PC-3 (cell line): ENCODE measurements at regions not wholly inside any gene's neighbourhood (a gene's known extent, or its start where the extent isn't known, plus 50 kb on each side); places are given as distances from the start of the nearest gene placed in this dataset.

ENCODE experiments used
- ATAC-seq: fragments of 200-7000 bp; cut with Tn5 transposase; 2 replicates; pipeline ENCODE4 v1.9.1; 2020; ENCODE audit warnings: mild to moderate bottlenecking, moderate library complexity
- BruUV-seq: library from RNA; stranded (reverse); fragments of 400-500 nt; replicated peaks from 2 replicates; lab custom pipeline; 2021; lab: Mats Ljungman, UMichigan
- CTCF ChIA-PET: fragments of 300-600 bp; sonication (Branson Sonifier 250); formaldehyde crosslinking; loops from one replicate; lab custom pipeline; 2022; ENCODE audit warnings: antibody characterized with exemption; lab: Charles Lee
- POLR2A ChIA-PET: fragments of 300-600 bp; sonication (Branson Sonifier 250); formaldehyde crosslinking; loops from one replicate; lab custom pipeline; 2022; ENCODE audit warnings: antibody characterized with exemption; ENCODE audit not compliant: unreplicated experiment; lab: Charles Lee
- DNase-seq: peaks from one replicate; pipeline ENCODE4 v3.0.0-alpha.2; 2015
- H2AFZ ChIP-seq: fragments of 300-600 bp; sonication (generic); 2 replicates; pipeline ENCODE4 v1.6.0; 2016; ENCODE audit warnings: antibody characterized with exemption, low read length
- H3F3A ChIP-seq: fragments of 300-600 bp; sonication (generic); one replicate; pipeline ENCODE4 v1.6.0; 2017; ENCODE audit warnings: antibody characterized with exemption, low read length, control low read depth, mild to moderate bottlenecking; ENCODE audit not compliant: unreplicated experiment
- H3K27ac ChIP-seq: fragments of 300-600 bp; sonication (generic); 2 replicates; pipeline ENCODE4 v1.5.1; 2016; ENCODE audit warnings: mild to moderate bottlenecking, low read length
- H3K27me3 ChIP-seq: fragments of 300-600 bp; sonication (generic); 2 replicates; pipeline ENCODE4 v1.6.1; 2016; ENCODE audit warnings: low read length, mixed read lengths
- H3K36me3 ChIP-seq: fragments of 300-600 bp; sonication (generic); 2 replicates; pipeline ENCODE4 v1.6.1; 2016; ENCODE audit warnings: low read depth, mixed run types, low read length, mixed read lengths
- H3K4me1 ChIP-seq: fragments of 300-600 bp; sonication (generic); 2 replicates; pipeline ENCODE4 v1.5.1; 2016; ENCODE audit warnings: low read length; ENCODE audit not compliant: insufficient read depth
- H3K4me2 ChIP-seq: fragments of 300-600 bp; sonication (generic); 2 replicates; pipeline ENCODE4 v1.6.0; 2016; ENCODE audit warnings: low read length
- H3K4me3 ChIP-seq: fragments of 300-600 bp; sonication (generic); 2 replicates; pipeline ENCODE4 v1.5.1; 2016; ENCODE audit warnings: mild to moderate bottlenecking, low read length, mixed read lengths
- H3K79me2 ChIP-seq: fragments of 300-600 bp; sonication (generic); 2 replicates; pipeline ENCODE4 v1.6.1; 2017; ENCODE audit warnings: low read length, mixed read lengths
- H3K9ac ChIP-seq: fragments of 300-600 bp; sonication (generic); 2 replicates; pipeline ENCODE4 v1.6.0; 2016; ENCODE audit warnings: mild to moderate bottlenecking, low read length
- H3K9me2 ChIP-seq: fragments of 300-600 bp; sonication (generic); replicated peaks from 2 replicates; pipeline ENCODE4 v1.6.1; 2016; ENCODE audit warnings: mixed run types, low read length, mixed read lengths
- H3K9me3 ChIP-seq: fragments of 300-600 bp; sonication (generic); 2 replicates; pipeline ENCODE4 v1.6.1; 2016; ENCODE audit warnings: low read length, mixed read lengths
- H4K20me1 ChIP-seq: fragments of 300-600 bp; sonication (generic); 2 replicates; pipeline ENCODE4 v1.6.1; 2016; ENCODE audit warnings: low read length, mixed read lengths
- EZH2 ChIP-seq: fragments of 300-600 bp; sonication (generic); IDR thresholded peaks from one replicate; pipeline ENCODE4 v1.6.1; 2017; ENCODE audit warnings: antibody characterized with exemption, mild to moderate bottlenecking, low read length; ENCODE audit not compliant: unreplicated experiment
- EZH2phosphoT487 ChIP-seq: fragments of 300-600 bp; sonication (generic); IDR thresholded peaks from 2 replicates; pipeline ENCODE4 v1.6.1; 2018; ENCODE audit warnings: mild to moderate bottlenecking, antibody characterized with exemption, low read length, borderline replicate concordance
- intact Hi-C: fragments of 100-400 bp; cut with micrococcal nuclease; formaldehyde crosslinking; loops from 2 replicates; pipeline ENCODE4 v1.9.0; 2023
- TF ChIP-seq, protein P1 (sequence below): fragments of 300-600 bp; sonication (generic); conservative IDR thresholded peaks from 2 replicates; pipeline ENCODE4 v1.5.1; 2017; ENCODE audit warnings: antibody characterized with exemption, low read depth, mild to moderate bottlenecking, low read length

DNA sequence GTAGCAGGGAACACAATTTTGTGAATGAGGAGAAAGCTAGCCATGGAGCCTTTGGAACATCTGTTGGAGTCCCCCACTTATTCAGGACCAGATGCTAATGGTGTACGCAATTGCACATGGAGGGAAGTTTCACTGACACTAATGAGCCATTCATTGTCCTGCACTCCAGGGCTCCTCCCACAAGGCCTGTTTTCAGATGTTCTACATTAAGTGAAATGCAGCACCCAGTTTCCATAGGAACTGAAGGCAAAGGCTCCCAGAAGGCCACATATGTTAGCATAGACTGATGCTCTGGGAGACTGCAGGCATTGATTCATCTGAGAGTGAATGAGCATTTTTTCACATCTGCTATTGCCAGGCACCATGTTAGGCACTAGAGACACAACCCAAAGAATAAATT lies 399.5 kb downstream of the ETS1 start:
- Histone ChIP-seq H3F3A (no peaks in the 10 kb centered on the region), H3K27me3 (no peaks in the 10 kb centered on the region), H3K9me3 (no peaks in the 10 kb centered on the region), H3K4me1 (no peaks in the 10 kb centered on the region), H3K36me3 (no peaks in the 10 kb centered on the region), H2AFZ (no peak overlapping the region), H4K20me1 (no peaks in the 10 kb centered on the region), H3K9me2 (no peaks in the 10 kb centered on the region), H3K9ac (no peak overlapping the region), H3K27ac (no peak overlapping the region), H3K4me2 (no peak overlapping the region), H3K79me2 (no peaks in the 10 kb centered on the region), H3K4me3 (no peak overlapping the region)
- POLR2A ChIA-PET, result no interaction called here
- DNase-seq (no peak), ATAC-seq (no peak)
- BruUV-seq, result no TSS peak
- no peak for TF ChIP-seq EZH2phosphoT487
- intact Hi-C loops, result no loop called here
- CTCF ChIA-PET, result no interaction called here

DNA sequence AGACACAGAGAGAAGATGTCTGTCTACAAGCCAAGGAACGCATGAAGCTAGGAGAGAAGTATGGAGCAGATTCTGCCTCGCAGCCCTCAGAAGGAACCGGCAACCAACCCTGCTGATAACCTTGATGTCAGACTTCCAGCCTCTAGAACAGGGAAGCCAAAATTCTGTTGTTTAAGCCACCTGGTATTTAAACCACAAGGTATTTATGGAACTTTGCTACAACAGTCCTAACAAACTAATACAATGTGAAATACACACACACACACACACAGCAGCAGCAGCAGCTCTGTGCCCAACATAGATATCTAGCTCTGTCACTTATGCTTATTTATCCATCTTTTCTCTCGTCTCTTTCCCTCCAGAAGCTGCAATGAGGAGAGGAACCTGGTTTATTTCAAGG lies 400.0 kb downstream of the ETS1 start:
- H3K9ac ChIP-seq, result no peak overlapping the region
- TF ChIP-seq EZH2phosphoT487, result no peak
- TF ChIP-seq, protein P1, sequence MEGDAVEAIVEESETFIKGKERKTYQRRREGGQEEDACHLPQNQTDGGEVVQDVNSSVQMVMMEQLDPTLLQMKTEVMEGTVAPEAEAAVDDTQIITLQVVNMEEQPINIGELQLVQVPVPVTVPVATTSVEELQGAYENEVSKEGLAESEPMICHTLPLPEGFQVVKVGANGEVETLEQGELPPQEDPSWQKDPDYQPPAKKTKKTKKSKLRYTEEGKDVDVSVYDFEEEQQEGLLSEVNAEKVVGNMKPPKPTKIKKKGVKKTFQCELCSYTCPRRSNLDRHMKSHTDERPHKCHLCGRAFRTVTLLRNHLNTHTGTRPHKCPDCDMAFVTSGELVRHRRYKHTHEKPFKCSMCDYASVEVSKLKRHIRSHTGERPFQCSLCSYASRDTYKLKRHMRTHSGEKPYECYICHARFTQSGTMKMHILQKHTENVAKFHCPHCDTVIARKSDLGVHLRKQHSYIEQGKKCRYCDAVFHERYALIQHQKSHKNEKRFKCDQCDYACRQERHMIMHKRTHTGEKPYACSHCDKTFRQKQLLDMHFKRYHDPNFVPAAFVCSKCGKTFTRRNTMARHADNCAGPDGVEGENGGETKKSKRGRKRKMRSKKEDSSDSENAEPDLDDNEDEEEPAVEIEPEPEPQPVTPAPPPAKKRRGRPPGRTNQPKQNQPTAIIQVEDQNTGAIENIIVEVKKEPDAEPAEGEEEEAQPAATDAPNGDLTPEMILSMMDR, result no peak
- TF ChIP-seq EZH2, result no peak
- no peaks in the 10 kb centered on the region for H3K36me3 ChIP-seq
- no peaks in the 10 kb centered on the region for H3K9me2 ChIP-seq
- no peak overlapping the region for H3K4me3 ChIP-seq
- POLR2A ChIA-PET, result no interaction called here
- no peaks in the 10 kb centered on the region for H3F3A ChIP-seq
- H3K27me3 ChIP-seq, result no peaks in the 10 kb centered on the region
- no peaks in the 10 kb centered on the region for H3K4me1 ChIP-seq
- no peak overlapping the region for H3K27ac ChIP-seq
- no TSS peak for BruUV-seq
- H3K9me3 ChIP-seq, result no peaks in the 10 kb centered on the region
- intact Hi-C loops, result no loop called here
- ATAC-seq (no peak), DNase-seq (no peak)
- H3K4me2 ChIP-seq, result no peak overlapping the region
- H2AFZ ChIP-seq, result no peak overlapping the region
- H3K79me2 ChIP-seq, result no peaks in the 10 kb centered on the region
- CTCF ChIA-PET, result no interaction called here
- no peaks in the 10 kb centered on the region for H4K20me1 ChIP-seq

DNA sequence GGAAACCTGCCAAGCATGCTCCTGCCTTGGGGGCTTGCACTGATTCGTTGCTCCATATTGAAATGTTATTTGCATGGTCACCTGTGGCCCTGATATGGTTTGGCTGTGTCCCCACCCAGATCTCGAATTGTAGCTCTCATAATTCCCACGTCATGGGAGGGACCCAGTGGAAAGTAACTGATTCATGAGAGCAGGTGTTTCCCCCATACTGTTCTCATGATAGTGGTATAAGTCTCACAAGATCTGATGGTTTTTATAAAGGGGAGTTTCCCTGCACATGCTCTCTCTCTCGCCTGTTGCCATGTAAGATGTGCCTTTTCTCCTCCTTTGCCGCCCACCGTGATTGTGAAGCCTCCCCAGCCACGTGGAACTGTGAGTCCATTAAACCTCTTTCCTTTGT lies 402.4 kb downstream of the ETS1 start:
- Histone ChIP-seq H3F3A (no peaks in the 10 kb centered on the region), H3K4me2 (no peak overlapping the region), H3K27me3 (no peaks in the 10 kb centered on the region), H3K9me3 (no peaks in the 10 kb centered on the region), H3K79me2 (no peaks in the 10 kb centered on the region), H4K20me1 (no peaks in the 10 kb centered on the region), H3K4me3 (no peak overlapping the region), H3K9ac (no peak overlapping the region), H2AFZ (no peak overlapping the region), H3K9me2 (no peaks in the 10 kb centered on the region), H3K27ac (no peak overlapping the region), H3K4me1 (peaks cover 15% of the 10 kb centered on the region), H3K36me3 (no peaks in the 10 kb centered on the region)
- no peak for DNase-seq
- ChIA-PET POLR2A (no interaction called here), CTCF (no interaction called here)
- intact Hi-C loops, result no loop called here
- TF ChIP-seq EZH2, result no peak
- TF ChIP-seq EZH2phosphoT487, result no peak
- TF ChIP-seq, protein P1, result no peak
- no TSS peak for BruUV-seq
- ATAC-seq, result no peak
